SK-N-SH (cell line): ENCODE measurements at regions not wholly inside any gene's neighbourhood (a gene's known extent, or its start where the extent isn't known, plus 50 kb on each side); places are given as distances from the start of the nearest gene placed in this dataset.

ENCODE experiments used
- CTCF ChIA-PET: fragments of 300-600, 350-600 bp; formaldehyde crosslinking; extraction: SDS; loops from one replicate; lab custom pipeline; 2021; lab: Yijun Ruan, JAX
- POLR2A ChIA-PET: fragments of 350-600 bp; sonication (Branson Sonifier 250); formaldehyde crosslinking; extraction: SDS; loops from one replicate; lab custom pipeline; 2020; ENCODE audit warnings: antibody characterized with exemption, inconsistent platforms; lab: Yijun Ruan, JAX
- DNase-seq: peaks from one replicate; pipeline ENCODE4 v3.0.0; 2012
- H2AFZ ChIP-seq: fragments of 200-600 bp; sonication (generic); 2 replicates; pipeline ENCODE4 v1.8.1; 2016; ENCODE audit warnings: antibody characterized with exemption, mild to moderate bottlenecking, low read depth
- H3F3A ChIP-seq: fragments of 200-600 bp; sonication (generic); replicated peaks from 2 replicates; pipeline ENCODE3; 2016; ENCODE audit warnings: antibody characterized with exemption, mild to moderate bottlenecking; ENCODE audit not compliant: insufficient read depth
- H3K27ac ChIP-seq, 2 experiments: fragments of 200-500 bp in 1 of 2; fragments of 200-600 bp in 1 of 2; sonication (Bioruptor generic) in 1 of 2; sonication (generic), shearing (Covaris generic) in 1 of 2; 2 replicates each; pipeline versions ENCODE4 v1.5.1 to v1.6.1; 2014 to 2016; ENCODE audit warnings: low read depth in 2 of 2, inconsistent platforms in 1 of 2, low read length in 1 of 2, mild to moderate bottlenecking in 1 of 2, mixed read lengths in 1 of 2
- H3K27me3 ChIP-seq: fragments of 200-600 bp; sonication (generic), shearing (Covaris generic); 2 replicates; pipeline ENCODE4 v1.6.1; 2016; ENCODE audit warnings: mixed run types; ENCODE audit not compliant: insufficient read depth
- H3K36me3 ChIP-seq, 2 experiments: fragments of 200-500 bp in 1 of 2; fragments of 200-600 bp in 1 of 2; sonication (Bioruptor generic) in 1 of 2; sonication (generic) in 1 of 2; replicated peaks in 1 of 2; 2 replicates each; pipeline versions ENCODE3 to v1.5.1; 2014 to 2016; ENCODE audit warnings: low read length in 1 of 2, mild to moderate bottlenecking in 1 of 2; ENCODE audit not compliant: insufficient read depth in 2 of 2, control insufficient read depth in 1 of 2
- H3K4me1 ChIP-seq, 2 experiments: fragments of 200-500 bp in 1 of 2; fragments of 200-600 bp in 1 of 2; sonication (Bioruptor generic) in 1 of 2; sonication (generic), shearing (Covaris generic) in 1 of 2; 2 replicates each; pipeline versions ENCODE4 v1.5.1 to v1.6.1; 2014 to 2016; ENCODE audit warnings: low read depth in 1 of 2, low read length in 1 of 2, mixed run types in 1 of 2; ENCODE audit not compliant: insufficient read depth in 2 of 2, control insufficient read depth in 1 of 2
- H3K4me2 ChIP-seq: fragments of 200-600 bp; sonication (generic), shearing (Covaris generic); 2 replicates; pipeline ENCODE4 v1.6.1; 2017; ENCODE audit warnings: mixed run types
- H3K4me3 ChIP-seq, 2 experiments: fragments of 200-500 bp in 1 of 2; fragments of 200-600 bp in 1 of 2; sonication (Bioruptor generic) in 1 of 2; sonication (generic), shearing (Covaris generic) in 1 of 2; 2 replicates each; pipeline versions ENCODE4 v1.5.1 to v1.8.1; 2014 to 2016; ENCODE audit warnings: low read depth in 2 of 2, inconsistent platforms in 1 of 2, low read length in 1 of 2, mild to moderate bottlenecking in 1 of 2, mixed read lengths in 1 of 2, moderate library complexity in 1 of 2
- H3K79me2 ChIP-seq: fragments of 200-600 bp; sonication (generic); 2 replicates; pipeline ENCODE4 v1.8.1; 2017; ENCODE audit warnings: mild to moderate bottlenecking; ENCODE audit not compliant: insufficient read depth
- H3K9ac ChIP-seq: fragments of 200-600 bp; sonication (generic); 2 replicates; pipeline ENCODE4 v1.6.1; 2017; ENCODE audit warnings: mixed run types
- H3K9me2 ChIP-seq: fragments of 200-600 bp; sonication (generic); 2 replicates; pipeline ENCODE4 v1.6.1; 2017; ENCODE audit warnings: mixed run types
- H3K9me3 ChIP-seq: fragments of 200-600 bp; sonication (generic); 2 replicates; pipeline ENCODE4 v1.6.1; 2017; ENCODE audit warnings: mixed run types, mild to moderate bottlenecking, moderate library complexity
- H4K20me1 ChIP-seq: fragments of 200-600 bp; sonication (generic); 2 replicates; pipeline ENCODE4 v1.6.1; 2017; ENCODE audit warnings: mild to moderate bottlenecking, mixed run types; ENCODE audit not compliant: insufficient read depth
- CHD2 ChIP-seq: fragments of 150-350 bp; IDR thresholded peaks from 2 replicates; pipeline ENCODE4 v1.6.1; 2018; ENCODE audit warnings: low read length; ENCODE audit not compliant: partially characterized antibody
- ELF1 ChIP-seq: IDR thresholded peaks from 2 replicates; pipeline ENCODE4 v1.4.0; 2012
- FOSL2 ChIP-seq: IDR thresholded peaks from 2 replicates; pipeline ENCODE4 v1.4.0; 2012; ENCODE audit warnings: low read depth, mild to moderate bottlenecking, moderate library complexity, borderline replicate concordance
- FOXJ3 ChIP-seq: sonication (generic); formaldehyde crosslinking; IDR thresholded peaks from 2 replicates; pipeline ENCODE4 v1.5.1; 2020; ENCODE audit warnings: mild to moderate bottlenecking, missing genetic modification reagents
- GABPA ChIP-seq: IDR thresholded peaks from 2 replicates; pipeline ENCODE4 v1.4.0; 2012; ENCODE audit warnings: low read depth, mild to moderate bottlenecking
- NRF1 ChIP-seq: IDR thresholded peaks from 2 replicates; pipeline ENCODE4 v1.6.1; 2012; ENCODE audit warnings: low read depth, mild to moderate bottlenecking, low read length
- POLR2AphosphoS5 ChIP-seq: IDR thresholded peaks from 2 replicates; pipeline ENCODE4 v1.6.1; 2012; ENCODE audit warnings: low read depth, low read length
- RAD21 ChIP-seq: IDR thresholded peaks from 2 replicates; pipeline ENCODE4 v1.6.1; 2012; ENCODE audit warnings: mild to moderate bottlenecking, low read length
- RCOR1 ChIP-seq: fragments of 150-350 bp; IDR thresholded peaks from 2 replicates; pipeline ENCODE4 v1.6.1; 2017; ENCODE audit warnings: antibody characterized with exemption, low read length
- SIN3A ChIP-seq: IDR thresholded peaks from 2 replicates; pipeline ENCODE4 v1.6.1; 2012; ENCODE audit warnings: low read depth, mild to moderate bottlenecking, low read length, moderate library complexity, borderline replicate concordance
- SMC3 ChIP-seq: IDR thresholded peaks from 2 replicates; pipeline ENCODE4 v1.6.1; 2012; ENCODE audit warnings: low read depth, low read length, improper control_type of control experiment
- TEAD4 ChIP-seq: IDR thresholded peaks from 2 replicates; pipeline ENCODE4 v1.4.0; 2012; ENCODE audit warnings: mild to moderate bottlenecking, borderline replicate concordance; ENCODE audit not compliant: insufficient read depth
- WGBS: methylation state at CpG from one replicate; pipeline ENCODE4 v1.1.6; 2017; ENCODE audit warnings: low lambda C conversion rate; 5-methylcytosine and 5-hydroxymethylcytosine counted together
- TF ChIP-seq, protein P1 (sequence below): IDR thresholded peaks from 2 replicates; pipeline ENCODE4 v1.4.0; 2012; ENCODE audit warnings: low read depth
- TF ChIP-seq, protein P2 (sequence below): fragments of 200-600 bp; sonication (generic); IDR thresholded peaks from 2 replicates; pipeline ENCODE4 v1.6.1; 2017; ENCODE audit warnings: antibody characterized with exemption, mild to moderate bottlenecking, moderate library complexity
- TF ChIP-seq, protein P3 (sequence below): IDR thresholded peaks from 2 replicates; pipeline ENCODE4 v1.4.0; 2012; ENCODE audit warnings: low read depth, borderline replicate concordance
- TF ChIP-seq, protein P4 (sequence below): fragments of 150-350 bp; IDR thresholded peaks from 2 replicates; pipeline ENCODE4 v1.6.1; 2016; ENCODE audit warnings: mild to moderate bottlenecking, low read depth, low read length
- TF ChIP-seq, protein P5 (sequence below): fragments of 150-350 bp; IDR thresholded peaks from 2 replicates; pipeline ENCODE4 v1.6.1; 2017; ENCODE audit warnings: antibody characterized with exemption, low read length, low read depth, borderline replicate concordance
- TF ChIP-seq, protein P6 (sequence below): IDR thresholded peaks from 2 replicates; pipeline ENCODE4 v1.4.0; 2012; ENCODE audit warnings: low read depth, borderline replicate concordance

DNA sequence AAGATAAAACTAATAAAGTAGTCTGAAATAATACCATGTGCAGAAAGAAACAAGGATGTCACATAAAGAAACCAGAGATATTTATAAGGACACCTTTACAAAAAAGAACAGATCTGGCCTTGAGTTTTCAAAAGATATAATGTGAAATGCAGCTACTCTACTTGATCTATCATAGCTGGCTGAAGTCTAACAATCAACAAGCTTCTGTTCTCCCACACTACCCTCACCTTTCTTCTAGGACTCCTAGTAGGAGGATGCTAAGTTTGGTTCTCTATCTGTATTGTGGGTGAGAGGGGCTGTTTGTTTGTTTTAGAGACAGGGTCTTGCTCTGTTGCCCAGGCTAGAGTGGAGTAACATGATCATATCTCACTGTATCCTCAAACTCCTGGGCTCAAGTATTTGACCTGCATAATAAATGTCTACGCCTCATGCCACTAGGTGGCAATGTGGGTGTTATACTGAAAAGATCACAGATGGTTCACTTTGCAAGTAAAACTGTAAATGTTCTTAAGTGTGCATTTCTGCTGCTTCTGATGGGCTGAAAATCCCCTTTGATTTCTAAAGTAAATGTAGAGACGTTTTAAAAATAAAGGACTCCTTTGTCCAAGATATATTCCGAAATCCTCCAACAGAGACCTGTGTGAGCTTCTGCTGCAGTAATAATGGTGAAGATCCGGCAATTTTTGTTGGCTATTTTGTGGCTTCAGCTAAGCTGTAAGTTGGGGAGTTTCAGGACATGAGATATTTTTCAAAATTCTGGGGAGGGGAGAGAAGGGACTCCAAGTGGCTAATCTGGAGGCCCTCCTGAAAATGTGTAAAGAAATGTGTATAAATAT is 269.3 kb downstream of the DAD1 start:
- no peak overlapping the region for H3K4me2 ChIP-seq
- no peak overlapping the region for H2AFZ ChIP-seq
- H3K9me2 ChIP-seq: no peaks in the 10 kb centered on the region
- no peaks in the 10 kb centered on the region for H3K4me1 ChIP-seq
- no peak overlapping the region for H3K27ac ChIP-seq
- H3K36me3 ChIP-seq: no peaks in the 10 kb centered on the region
- no peak overlapping the region for H3K9ac ChIP-seq
- ChIA-PET CTCF (interaction anchor here (0.6 to 2.9 kb wide), 20 partner anchors 9 to 780 kb away, joined by 3 to 24 read pairs (median 4); no protein-coding TSS in a partner anchor), POLR2A (no interaction called here)
- no peaks in the 10 kb centered on the region for H3K79me2 ChIP-seq
- no peaks in the 10 kb centered on the region for H3F3A ChIP-seq
- H3K9me3 ChIP-seq: no peaks in the 10 kb centered on the region
- H3K4me3 ChIP-seq: peak overlapping the region in 1 of 2 experiments; percentile 23; a peak in 1 of 4 replicates
- no peaks in the 10 kb centered on the region for H4K20me1 ChIP-seq
- peak; percentile 30 for DNase-seq
- TF ChIP-seq SIN3A: no peak
- TF ChIP-seq SMC3: no peak
- TF ChIP-seq, protein P1, sequence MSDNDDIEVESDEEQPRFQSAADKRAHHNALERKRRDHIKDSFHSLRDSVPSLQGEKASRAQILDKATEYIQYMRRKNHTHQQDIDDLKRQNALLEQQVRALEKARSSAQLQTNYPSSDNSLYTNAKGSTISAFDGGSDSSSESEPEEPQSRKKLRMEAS: no peak
- no peak for TF ChIP-seq FOSL2
- peak; percentile 38 for TF ChIP-seq RAD21
- TF ChIP-seq NRF1: no peak
- TF ChIP-seq, protein P2, sequence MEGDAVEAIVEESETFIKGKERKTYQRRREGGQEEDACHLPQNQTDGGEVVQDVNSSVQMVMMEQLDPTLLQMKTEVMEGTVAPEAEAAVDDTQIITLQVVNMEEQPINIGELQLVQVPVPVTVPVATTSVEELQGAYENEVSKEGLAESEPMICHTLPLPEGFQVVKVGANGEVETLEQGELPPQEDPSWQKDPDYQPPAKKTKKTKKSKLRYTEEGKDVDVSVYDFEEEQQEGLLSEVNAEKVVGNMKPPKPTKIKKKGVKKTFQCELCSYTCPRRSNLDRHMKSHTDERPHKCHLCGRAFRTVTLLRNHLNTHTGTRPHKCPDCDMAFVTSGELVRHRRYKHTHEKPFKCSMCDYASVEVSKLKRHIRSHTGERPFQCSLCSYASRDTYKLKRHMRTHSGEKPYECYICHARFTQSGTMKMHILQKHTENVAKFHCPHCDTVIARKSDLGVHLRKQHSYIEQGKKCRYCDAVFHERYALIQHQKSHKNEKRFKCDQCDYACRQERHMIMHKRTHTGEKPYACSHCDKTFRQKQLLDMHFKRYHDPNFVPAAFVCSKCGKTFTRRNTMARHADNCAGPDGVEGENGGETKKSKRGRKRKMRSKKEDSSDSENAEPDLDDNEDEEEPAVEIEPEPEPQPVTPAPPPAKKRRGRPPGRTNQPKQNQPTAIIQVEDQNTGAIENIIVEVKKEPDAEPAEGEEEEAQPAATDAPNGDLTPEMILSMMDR: peak; percentile 76
- 5% methylated on average over 4 of the region's 4 CpGs for WGBS
- H3K27me3 ChIP-seq: peaks cover 12% of the 10 kb centered on the region; the same call in 1 of the 2 replicates

DNA sequence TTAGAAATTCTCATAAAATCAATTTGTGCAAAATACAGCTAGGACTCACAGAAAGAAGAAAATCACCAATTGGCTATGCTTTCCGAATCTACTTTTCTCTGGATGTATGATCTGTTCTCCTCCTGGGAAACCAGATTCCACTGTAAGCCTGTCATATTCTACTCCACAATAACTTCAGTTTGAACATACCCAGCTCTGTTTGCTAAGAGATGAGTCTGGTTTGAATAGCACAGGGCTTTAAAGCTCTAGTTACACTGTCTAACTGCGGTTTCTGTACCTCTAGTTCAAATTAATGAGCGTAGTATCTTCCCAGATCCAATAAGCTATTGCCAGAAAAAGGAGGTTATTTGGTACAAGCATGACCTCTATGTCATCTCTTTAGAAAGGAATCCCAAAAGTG is 270.1 kb downstream of the DAD1 start:
- Histone ChIP-seq H3K9me3 (no peaks in the 10 kb centered on the region), H3K79me2 (no peaks in the 10 kb centered on the region), H3K9me2 (no peaks in the 10 kb centered on the region), H3F3A (no peaks in the 10 kb centered on the region), H4K20me1 (no peaks in the 10 kb centered on the region), H3K4me1 (no peaks in the 10 kb centered on the region), H3K27ac (no peak overlapping the region), H3K27me3 (peaks cover 7% of the 10 kb centered on the region; the same call in 1 of the 2 replicates), H3K4me2 (no peak overlapping the region), H3K4me3 (no peak overlapping the region), H3K36me3 (no peaks in the 10 kb centered on the region), H3K9ac (no peak overlapping the region), H2AFZ (no peak overlapping the region)
- 2% methylated on average over 3 of the region's 3 CpGs for WGBS
- no peak for DNase-seq
- POLR2A ChIA-PET: no interaction called here
- TF ChIP-seq RCOR1 (no peak), NRF1 (no peak), ELF1 (no peak), POLR2AphosphoS5 (no peak), CHD2 (no peak), TEAD4 (no peak), SIN3A (no peak), GABPA (no peak), RAD21 (no peak), FOXJ3 (CRISPR knock-in tag) (no peak), SMC3 (no peak)
- TF ChIP-seq, protein P3, sequence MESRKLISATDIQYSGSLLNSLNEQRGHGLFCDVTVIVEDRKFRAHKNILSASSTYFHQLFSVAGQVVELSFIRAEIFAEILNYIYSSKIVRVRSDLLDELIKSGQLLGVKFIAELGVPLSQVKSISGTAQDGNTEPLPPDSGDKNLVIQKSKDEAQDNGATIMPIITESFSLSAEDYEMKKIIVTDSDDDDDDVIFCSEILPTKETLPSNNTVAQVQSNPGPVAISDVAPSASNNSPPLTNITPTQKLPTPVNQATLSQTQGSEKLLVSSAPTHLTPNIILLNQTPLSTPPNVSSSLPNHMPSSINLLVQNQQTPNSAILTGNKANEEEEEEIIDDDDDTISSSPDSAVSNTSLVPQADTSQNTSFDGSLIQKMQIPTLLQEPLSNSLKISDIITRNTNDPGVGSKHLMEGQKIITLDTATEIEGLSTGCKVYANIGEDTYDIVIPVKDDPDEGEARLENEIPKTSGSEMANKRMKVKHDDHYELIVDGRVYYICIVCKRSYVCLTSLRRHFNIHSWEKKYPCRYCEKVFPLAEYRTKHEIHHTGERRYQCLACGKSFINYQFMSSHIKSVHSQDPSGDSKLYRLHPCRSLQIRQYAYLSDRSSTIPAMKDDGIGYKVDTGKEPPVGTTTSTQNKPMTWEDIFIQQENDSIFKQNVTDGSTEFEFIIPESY: no peak
- TF ChIP-seq, protein P4, sequence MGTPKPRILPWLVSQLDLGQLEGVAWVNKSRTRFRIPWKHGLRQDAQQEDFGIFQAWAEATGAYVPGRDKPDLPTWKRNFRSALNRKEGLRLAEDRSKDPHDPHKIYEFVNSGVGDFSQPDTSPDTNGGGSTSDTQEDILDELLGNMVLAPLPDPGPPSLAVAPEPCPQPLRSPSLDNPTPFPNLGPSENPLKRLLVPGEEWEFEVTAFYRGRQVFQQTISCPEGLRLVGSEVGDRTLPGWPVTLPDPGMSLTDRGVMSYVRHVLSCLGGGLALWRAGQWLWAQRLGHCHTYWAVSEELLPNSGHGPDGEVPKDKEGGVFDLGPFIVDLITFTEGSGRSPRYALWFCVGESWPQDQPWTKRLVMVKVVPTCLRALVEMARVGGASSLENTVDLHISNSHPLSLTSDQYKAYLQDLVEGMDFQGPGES: no peak
- TF ChIP-seq, protein P5, sequence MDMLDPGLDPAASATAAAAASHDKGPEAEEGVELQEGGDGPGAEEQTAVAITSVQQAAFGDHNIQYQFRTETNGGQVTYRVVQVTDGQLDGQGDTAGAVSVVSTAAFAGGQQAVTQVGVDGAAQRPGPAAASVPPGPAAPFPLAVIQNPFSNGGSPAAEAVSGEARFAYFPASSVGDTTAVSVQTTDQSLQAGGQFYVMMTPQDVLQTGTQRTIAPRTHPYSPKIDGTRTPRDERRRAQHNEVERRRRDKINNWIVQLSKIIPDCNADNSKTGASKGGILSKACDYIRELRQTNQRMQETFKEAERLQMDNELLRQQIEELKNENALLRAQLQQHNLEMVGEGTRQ: no peak
- TF ChIP-seq, protein P6, sequence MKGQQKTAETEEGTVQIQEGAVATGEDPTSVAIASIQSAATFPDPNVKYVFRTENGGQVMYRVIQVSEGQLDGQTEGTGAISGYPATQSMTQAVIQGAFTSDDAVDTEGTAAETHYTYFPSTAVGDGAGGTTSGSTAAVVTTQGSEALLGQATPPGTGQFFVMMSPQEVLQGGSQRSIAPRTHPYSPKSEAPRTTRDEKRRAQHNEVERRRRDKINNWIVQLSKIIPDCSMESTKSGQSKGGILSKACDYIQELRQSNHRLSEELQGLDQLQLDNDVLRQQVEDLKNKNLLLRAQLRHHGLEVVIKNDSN: no peak
- CTCF ChIA-PET: interaction anchor here (0.6 to 2.9 kb wide), 16 partner anchors 9 to 187 kb away, joined by 3 to 24 read pairs (median 5); no protein-coding TSS in a partner anchor
